ENCODE measurements at regions not wholly inside any gene's neighbourhood (a gene's known extent, or its start where the extent isn't known, plus 50 kb on each side); places are given as distances from the start of the nearest gene placed in this dataset.

DNA sequence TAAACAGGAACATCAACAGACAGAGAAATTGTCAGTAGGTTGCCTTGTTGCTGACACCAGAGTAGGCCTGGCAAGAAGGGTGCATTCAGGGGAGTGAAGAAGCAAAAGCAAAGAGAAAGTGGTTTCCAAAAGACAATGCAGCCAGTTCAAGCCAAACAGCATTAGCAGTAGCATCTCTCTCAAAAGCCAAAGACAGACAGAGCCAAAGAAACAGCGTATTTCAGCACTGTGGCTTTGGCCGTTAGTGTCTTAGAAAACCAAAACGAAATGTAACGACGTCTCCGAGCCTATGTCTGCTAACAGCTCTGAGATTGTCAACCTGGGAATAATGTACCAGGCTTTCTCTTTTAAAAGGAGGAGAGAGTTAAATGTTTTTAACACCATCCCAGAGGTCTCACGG lies 178.6 kb downstream of the NRP2 start:
- DNase-seq = no peak

DNA sequence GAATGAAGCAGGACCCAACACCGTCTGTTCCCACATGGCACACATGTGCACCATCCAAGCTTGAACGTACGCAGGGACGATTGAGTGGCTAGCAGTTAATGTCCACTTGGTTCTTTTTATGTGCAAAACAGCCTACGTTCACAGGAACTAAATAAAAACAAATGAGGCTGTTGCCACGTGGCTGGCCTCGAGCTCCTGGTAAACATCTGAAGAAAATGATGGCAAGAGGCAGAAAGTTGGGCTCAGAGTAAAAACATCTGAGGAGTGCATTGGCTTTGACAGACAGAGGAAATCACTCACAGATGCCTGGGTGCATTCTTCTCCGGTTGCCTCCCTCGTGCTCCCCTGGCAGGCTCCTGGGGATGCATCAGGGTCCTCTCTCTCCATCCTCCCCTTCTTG lies 177.9 kb downstream of the NRP2 start:
- DNase-seq = no peak

DNA sequence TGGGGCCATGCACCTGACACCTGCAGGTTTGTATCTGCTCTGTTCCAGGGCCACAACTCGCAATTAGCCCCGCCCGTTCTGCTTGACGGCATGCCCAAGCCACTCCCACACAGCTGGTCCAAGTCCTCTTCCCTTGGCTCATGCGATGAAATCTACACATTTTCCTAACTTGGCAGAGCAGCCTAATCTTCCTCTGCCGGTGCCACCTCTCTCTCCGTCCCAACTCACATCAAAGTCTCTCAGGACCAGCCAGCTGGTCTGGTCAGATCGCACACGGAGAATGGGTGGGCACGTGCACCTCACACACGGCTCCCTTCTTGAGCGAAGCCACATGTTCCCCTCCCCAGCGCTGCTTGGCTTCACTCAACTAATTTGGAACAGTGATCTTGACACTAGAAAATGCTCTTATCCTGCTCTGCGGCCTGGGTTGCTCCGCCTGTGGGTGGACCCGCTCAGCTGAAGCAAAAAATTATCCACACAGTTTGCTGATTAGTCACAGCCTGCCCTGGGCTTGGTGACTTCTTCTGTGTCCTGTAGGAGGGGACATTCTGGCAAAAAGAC lies 176.7 kb downstream of the NRP2 start:
- no peak for DNase-seq

DNA sequence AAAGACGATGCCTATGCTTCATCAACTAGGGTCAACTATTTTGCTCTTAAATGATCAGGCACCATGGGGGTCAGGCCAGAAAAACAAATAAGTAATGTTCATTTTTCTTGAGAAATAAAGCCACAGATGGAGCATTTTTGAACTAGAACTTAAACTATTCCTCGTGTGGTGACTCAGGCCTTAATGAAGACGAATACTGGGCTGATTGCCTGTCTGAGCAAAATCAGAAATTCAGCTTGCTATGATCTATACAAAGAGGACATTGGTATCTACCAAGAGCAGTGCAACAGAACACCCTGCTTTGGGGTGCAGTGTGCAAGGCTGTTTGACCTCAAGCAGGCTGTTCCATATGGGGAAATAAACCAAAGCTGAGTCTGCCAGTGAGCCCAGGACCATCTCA lies 176.0 kb downstream of the NRP2 start:
- no peak for DNase-seq

DNA sequence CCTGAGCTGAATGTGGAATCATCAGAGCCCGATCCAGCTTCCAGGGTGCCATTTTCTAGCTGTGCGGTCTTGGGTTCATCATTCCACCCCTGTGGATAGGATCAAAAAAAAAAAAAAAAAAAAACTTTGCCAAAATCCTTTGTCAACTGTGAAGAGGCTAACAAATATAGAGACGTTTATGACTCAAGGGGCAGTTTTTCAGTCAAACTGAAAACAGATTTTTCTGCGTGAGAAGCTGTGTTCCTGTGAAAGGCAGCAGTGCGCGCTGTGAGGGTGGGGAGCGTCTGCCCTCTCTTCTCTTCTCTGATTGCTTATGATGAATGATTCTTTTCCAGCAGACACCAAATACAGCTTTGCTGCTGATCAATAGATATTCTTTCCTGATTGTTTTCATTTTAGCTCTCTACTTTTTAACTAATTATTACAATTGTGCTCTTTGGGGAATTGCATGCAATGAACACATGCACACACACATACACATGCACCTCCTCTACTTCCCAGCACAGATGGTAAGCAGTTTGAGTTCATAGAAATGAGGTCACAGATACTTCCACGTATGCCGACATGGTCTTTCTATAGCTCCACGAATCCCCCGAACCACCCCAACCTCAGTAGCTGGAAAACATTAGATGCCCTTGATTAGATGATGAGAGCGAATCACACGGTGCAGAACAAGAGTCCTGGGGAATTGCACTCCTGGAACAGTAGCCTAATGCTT lies 175.4 kb downstream of the NRP2 start:
- DNase-seq = no peak

DNA sequence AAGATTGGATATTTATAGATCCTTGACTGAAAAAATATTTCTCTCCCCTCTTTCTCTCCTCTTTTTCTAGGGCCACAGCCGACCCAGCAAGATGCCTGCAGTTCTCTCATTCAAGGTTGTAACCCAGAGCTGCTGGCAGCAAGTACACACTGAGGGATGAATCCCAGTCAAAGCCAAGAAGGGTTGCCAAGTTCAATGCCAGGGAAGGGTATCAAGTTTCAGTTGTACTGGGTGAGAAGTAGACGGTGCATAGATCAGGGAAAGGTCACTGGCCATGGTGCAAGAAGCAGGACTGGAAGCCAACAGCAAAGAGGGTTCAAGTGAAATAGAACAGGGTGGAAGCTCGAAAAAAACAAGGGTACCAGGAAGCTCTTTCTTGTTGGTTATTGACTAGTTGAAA lies 170.2 kb downstream of the NRP2 start:
- no peak for DNase-seq

DNA sequence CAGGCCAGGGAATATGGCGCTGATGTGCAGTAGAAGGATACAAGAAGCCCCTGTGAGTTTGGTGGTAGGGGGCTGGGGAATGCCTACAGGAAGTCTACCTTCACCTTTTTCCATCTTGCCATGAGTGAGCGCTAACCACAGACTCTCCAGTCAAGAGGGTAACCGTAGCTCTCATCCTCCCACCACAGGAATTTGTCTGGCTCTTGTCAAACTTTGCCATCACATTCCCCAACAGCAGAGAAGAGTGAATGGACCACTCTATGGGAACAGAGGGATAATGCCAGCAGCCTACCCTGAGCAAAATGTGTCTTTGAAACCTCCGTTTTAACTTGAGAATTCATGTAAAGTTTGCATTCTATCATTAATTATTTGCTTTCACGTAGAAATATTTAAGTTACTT lies 168.3 kb downstream of the NRP2 start:
- DNase-seq = no peak

DNA sequence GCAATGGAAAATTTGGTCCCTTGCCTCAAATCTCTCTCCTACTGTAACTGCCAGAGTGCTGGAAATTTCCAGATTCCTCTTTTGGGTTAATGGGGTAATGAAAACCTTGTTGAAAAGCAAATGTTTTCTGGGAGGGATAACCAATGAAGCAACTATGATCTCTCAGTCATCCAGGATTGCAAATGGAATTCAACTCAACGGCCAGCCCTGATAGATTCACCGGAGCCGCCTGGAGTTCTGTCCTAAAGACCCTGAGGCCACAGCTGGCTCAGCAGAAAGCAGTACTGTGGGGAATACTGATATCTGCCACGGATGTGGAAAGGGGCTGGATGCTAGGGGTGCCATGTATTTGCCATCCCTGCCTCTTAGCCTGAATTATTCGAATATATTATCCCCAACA lies 167.8 kb downstream of the NRP2 start:
- DNase-seq = no peak

DNA sequence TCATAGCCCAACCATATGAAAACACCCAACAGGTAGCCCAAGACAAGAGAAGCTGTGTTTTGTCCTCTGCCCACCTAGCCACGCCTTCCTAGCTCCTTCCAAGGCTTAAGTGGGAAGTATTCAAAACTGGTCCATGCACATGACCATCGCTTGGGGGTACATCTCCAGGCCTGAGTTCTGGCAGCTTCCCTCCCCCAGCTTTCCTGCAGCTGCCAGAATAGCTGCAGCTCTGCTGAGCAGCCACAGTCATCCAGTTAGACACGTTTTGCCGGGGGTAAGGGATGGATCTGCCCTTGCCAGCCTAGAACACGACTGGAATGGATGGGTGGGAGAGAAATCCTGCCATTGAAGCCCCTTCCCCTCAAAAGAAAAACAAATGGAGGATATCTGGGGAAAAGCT lies 166.8 kb downstream of the NRP2 start:
- DNase-seq = no peak

DNA sequence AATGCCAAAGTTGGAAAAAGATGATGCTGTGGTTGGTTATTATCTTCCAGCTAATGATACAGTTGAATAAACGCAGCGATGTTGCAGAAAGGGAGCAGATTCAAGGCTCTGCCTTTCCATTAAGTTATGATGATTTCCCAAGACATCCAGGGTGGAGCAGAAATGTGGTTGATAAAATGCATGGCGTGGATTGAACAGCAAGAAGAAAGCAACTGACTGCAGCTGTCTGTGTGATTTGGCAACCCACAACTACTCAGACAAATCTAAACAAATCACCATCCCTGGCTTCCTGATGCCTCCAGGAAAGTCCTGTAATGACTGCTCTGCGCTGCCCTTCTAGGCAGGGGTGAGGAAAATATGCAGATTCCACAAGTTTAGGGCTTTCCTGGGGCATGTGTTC lies 166.3 kb downstream of the NRP2 start:
- DNase-seq = no peak

Measured in activated CD4-positive, alpha-beta T cell treated with anti-CD3 and anti-CD28 coated beads, Interleukin-2, amount 50 U/mL, for 4 hours (primary cell).